HFF-Myc (cell line): ENCODE measurements at regions not wholly inside any gene's neighbourhood (a gene's known extent, or its start where the extent isn't known, plus 50 kb on each side); places are given as distances from the start of the nearest gene placed in this dataset.

Experiments used
- DNase-seq: peaks from one replicate; pipeline ENCODE4 v3.0.0-alpha.2; 2011; ENCODE audit warnings: low read depth; ENCODE audit errors: extremely low read depth
- H3K4me3 ChIP-seq: replicated peaks from 2 replicates; pipeline ENCODE4 v1.5.1; 2011; ENCODE audit warnings: low read depth, mild to moderate bottlenecking, control low read depth, low read length
- CTCF ChIP-seq: IDR thresholded peaks from 2 replicates; pipeline ENCODE4 v1.5.1; 2012; ENCODE audit warnings: mild to moderate bottlenecking, low read depth, low read length, control low read depth; ENCODE audit errors: missing control alignments

- no peak overlapping the region for H3K4me3 ChIP-seq
- no peak for DNase-seq
- TF ChIP-seq CTCF, result no peak
Observed at GRCh38 chr1:238323490-238323889, 432.8 kb upstream of the ZP4 start.

GRCh38 chr1:238319957-238320356 lies 429.2 kb upstream of the ZP4 start:
- DNase-seq, result no peak
- no peak overlapping the region for H3K4me3 ChIP-seq
- TF ChIP-seq CTCF, result no peak

- H3K4me3 ChIP-seq, result no peak overlapping the region
- TF ChIP-seq CTCF, result no peak
- DNase-seq, result no peak
Observed at GRCh38 chr1:238318294-238319110, 427.8 kb upstream of the ZP4 start.

- H3K4me3 ChIP-seq, result no peak overlapping the region
- TF ChIP-seq CTCF, result no peak
- no peak for DNase-seq
Observed at GRCh38 chr1:238312969-238313368, 422.2 kb upstream of the ZP4 start.

GRCh38 chr1:238306411-238306810 lies 415.7 kb upstream of the ZP4 start:
- TF ChIP-seq CTCF, result no peak
- no peak overlapping the region for H3K4me3 ChIP-seq
- no peak for DNase-seq

GRCh38 chr1:238302646-238303045 lies 411.9 kb upstream of the ZP4 start:
- no peak for TF ChIP-seq CTCF
- no peak for DNase-seq
- H3K4me3 ChIP-seq, result no peak overlapping the region

- H3K4me3 ChIP-seq, result no peak overlapping the region
- DNase-seq, result no peak
- TF ChIP-seq CTCF, result no peak
Observed at GRCh38 chr1:238296371-238296770, 405.6 kb upstream of the ZP4 start.
